ENCODE measurements at regions not wholly inside any gene's neighbourhood (a gene's known extent, or its start where the extent isn't known, plus 50 kb on each side); places are given as distances from the start of the nearest gene placed in this dataset.

- TF ChIP-seq POLR2AphosphoS5 (IDR thresholded peaks at IDR 0.05) (no peak), CTCF (IDR thresholded peaks at IDR 0.05) (no peak)
Measured at GRCh38 chr2:163909411-163910080, 173.7 kb upstream of the FIGN start.
